ENCODE measurements at regions not wholly inside any gene's neighbourhood (a gene's known extent, or its start where the extent isn't known, plus 50 kb on each side); places are given as distances from the start of the nearest gene placed in this dataset.

DNA sequence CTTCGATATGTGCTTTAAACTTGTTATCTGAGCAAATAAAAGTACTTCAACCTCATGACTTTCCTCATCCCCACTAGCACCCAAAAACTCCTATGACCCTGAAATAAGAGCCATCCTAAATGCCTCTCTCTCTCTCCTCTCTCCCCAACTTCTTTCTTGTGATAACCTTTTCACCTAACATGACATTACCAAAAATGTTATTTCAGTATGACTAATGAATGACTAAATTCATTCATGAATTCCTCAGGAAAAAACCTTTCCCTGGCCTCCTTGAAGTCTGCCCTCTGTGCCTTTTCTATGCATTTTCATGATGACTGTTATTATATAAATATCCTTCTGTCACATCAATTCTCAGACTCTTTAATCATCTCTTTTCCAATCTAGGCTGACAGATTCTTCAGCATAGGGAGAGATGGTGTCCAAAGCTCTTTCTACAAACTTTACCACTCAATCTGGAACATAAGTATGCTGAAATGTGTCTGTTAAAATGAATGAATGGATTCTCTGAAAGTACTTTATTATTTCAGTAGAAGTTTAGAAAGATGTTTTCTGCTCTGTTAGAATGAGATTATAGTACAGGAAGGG lies 114.3 kb upstream of the GGTLC1 start:
- no peak for DNase-seq (ENCODE audit: low read depth)

DNA sequence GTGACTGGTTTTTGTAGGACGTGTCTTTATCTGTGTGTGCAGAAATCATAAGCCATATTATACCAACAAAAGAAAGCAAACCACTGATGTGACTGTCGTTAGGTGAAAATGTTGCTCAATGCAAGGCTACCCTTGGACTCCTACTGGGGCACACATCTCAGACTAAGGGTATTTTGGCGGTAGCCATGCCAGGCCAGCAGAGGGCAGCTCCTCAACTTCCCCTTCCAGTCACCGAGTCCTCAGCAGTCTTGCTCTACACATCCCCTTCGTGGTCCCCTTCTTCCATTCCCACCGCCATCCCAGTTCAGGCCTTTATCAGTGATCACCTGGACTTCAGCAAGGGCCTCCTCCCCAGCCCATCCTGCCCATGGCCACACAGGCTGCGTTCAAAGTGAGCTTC lies 113.7 kb upstream of the GGTLC1 start:
- DNase-seq (ENCODE audit: low read depth): peak; percentile 9

DNA sequence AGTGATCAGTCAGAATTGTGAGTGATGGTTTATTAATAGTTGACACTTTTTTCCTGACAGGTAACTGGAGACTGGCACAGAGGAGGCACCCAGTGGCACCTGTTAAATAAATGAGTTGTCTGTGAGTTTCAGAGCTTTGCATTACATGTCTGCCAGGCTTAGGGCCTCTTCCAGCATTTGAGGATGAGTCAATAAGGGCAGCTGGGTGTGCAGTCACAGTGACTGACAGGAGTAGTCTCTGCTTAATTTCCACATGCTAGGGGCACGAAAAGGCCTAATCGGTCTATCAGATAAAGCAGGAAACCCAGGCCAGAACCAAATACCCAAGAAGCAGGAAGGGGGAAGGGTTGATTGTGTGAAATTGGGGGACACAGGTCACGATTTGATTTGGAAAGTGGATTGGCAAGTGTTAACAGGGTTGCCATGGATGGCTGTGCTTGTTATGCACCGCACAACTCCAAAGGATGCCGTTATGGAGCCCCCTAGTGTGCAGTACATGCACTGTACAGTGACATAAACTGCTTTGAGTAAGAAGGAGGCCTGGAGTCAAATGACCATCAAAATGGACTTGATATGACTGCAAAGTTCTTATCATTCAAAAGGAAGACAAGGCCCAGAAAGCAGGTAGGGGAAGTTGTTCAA lies 111.9 kb upstream of the GGTLC1 start:
- peak; percentile 17 for DNase-seq (ENCODE audit: low read depth)

DNA sequence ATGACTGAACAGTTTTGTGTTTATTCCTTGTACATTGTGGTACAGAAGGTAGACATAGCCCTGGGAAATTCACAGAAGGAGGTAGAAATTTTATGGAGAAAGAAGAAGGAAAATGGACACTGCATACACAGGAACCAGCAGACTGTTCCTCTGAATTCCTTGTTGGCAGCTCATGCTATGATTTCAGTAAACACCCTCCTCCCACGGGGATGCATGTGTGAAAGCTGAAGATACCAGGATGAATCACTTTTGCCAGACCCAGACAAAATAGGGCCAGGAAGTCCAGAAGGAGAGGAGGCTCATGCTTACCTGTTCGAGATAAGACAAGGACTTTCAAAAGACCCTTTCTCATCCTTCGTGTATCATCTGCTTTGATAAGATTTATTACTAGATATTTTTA lies 110.3 kb upstream of the GGTLC1 start:
- DNase-seq (ENCODE audit: low read depth): no peak

DNA sequence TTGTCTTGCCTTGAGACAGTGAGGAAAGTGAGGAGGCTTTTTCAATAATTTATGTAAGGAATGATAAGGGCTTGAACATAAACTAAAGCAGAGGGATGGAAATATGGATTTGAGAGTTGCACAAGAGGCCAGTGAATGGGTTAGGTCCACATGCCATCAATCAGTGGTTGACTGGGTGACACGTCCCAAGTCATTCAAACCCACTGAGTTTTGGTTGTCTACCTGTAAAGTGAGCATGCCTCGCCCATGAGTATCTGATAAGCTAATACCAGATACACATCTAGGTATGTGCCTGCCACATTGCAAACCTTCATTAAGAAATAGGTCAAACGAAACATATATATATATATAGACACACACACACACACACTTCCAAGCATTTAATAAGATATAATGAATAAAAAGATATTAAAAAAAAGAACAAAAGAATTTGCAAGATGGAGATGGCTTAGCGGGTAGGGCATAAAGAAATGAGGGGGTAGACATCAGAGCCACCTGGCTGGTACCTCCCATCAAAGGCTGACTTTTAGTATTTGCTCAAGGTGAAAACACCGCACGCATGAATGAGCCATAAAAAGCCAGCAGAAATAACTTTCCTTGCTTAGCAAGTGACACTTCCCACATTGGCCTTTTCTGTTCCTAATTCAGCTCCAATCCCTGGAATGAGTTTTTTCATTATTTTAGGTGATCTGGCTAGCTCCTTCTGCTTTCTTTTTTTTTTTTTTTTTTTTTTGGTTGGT lies 109.1 kb upstream of the GGTLC1 start:
- DNase-seq (ENCODE audit: low read depth): no peak

DNA sequence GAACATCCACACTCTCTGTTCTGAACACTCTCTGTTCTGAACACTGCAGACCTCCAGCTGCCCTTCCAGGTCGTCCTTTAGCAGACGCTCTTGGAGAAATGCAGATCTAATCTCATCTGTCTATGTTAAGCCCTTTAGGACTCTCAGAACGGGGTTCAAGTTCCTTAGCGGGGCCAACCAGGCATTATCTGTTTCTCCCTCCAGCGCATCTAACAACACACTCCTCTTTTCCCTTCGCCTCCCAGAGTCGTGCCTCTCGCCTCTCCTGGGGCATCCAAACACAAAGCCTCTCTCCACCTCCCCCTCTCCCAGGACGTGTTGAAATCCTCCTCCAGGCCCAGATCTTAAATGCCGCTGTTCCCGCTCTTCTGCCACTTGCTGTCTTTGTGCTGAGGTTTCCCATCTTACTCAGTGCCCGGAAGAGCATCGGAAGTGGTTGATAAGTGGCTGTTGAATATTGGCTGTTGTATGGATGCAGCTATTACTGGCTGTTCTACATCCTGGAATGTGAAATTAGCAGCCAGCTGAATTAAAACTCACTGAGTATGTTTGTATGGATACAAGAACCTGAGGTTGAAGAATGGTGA lies 108.4 kb upstream of the GGTLC1 start:
- DNase-seq (ENCODE audit: low read depth): no peak

DNA sequence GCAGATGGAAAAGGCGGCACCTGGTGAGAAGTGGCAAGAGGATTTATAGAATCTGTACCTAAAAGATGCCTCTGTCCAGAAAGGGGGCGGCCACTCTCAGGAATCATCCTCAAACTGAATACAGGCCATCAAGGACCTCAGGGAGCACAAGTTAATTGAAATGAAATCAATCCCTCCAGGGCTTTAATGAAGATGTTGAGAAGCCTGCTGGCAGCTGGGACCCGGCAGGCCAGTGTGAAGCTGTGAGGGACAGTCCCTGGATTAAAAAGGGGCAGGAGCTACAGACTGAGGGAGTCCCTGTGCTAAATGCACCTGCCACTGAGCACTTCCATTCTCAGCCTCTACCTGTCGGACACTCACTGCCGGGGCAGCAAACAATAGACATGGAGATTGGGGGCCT lies 107.7 kb upstream of the GGTLC1 start:
- DNase-seq (ENCODE audit: low read depth): no peak

DNA sequence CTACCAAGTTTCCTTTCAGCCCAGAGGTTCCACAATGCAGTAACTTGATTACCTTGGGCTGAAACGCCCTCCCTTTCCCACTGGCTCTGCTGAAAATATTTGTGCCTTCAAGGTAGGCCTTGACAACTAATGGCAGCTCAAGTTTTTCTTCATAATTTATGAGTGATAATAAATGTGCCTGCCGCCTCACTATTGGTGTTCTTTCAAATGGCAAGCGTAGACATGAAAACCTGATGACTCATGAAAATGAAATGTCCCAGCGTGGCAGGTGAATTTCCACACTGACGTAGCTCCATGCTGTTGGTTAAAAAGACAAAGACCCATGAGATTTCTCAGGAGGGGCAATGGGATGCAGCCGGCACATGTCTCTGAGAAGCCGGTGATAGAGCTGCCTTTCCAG lies 107.2 kb upstream of the GGTLC1 start:
- no peak for DNase-seq (ENCODE audit: low read depth)

DNA sequence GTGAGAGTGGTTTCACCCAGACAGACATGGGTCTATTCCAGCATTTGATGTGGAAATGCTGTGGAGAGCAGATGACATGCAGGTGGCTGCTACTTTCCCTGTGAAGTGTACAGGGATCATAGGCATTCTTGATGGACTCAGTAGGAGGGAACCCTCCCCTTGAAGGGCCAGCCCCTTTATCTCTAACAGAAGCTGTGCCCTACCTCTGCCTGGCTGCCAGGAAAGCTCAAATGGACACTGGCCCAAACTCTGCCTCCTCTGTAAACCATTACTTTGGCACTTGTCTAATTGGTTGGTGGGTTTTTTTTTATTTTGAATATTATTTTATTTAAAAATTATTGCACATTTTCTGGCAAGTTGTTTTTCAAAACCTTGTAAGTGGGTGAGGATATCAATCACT lies 106.7 kb upstream of the GGTLC1 start:
- DNase-seq (ENCODE audit: low read depth): no peak

DNA sequence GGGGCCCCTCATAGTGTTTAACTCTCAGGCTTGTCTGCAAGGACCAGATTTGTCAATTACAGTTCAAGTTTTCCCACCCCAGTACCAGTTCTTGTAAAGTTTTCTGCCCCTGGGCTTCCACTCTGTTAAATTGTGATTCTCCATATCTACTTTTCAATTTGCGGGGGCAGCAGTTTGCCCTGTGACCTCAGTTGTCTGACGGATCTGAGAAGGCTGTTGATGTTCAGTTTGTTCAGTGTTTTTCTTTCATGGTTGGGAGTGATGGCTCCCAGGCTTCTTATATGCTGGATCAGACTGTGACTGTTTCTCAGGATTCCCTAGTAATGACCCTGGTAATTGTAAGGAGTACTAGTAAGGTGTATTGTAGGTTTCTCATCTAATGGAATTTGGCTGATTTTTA lies 101.0 kb upstream of the GGTLC1 start:
- DNase-seq (ENCODE audit: low read depth): no peak

DNA sequence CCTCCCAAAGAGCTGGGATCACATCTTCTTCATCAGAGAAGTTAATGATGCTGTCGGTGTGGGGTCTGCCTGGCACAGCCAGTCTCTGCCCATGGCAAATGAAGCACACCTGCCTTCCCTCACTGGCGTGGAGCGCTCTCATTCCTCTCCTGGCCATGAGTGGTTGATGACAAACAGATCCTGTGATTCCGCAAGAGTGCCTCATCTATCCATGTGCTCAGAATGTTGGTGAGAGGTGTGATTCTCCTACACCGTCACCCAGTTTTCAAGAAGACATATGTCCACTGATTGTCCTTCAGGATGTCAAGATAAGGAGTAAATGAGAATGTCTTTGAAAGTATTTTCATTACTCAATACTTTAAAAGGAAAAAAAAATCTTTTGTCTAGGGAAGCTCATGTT lies 97.5 kb upstream of the GGTLC1 start:
- DNase-seq (ENCODE audit: low read depth): no peak

DNA sequence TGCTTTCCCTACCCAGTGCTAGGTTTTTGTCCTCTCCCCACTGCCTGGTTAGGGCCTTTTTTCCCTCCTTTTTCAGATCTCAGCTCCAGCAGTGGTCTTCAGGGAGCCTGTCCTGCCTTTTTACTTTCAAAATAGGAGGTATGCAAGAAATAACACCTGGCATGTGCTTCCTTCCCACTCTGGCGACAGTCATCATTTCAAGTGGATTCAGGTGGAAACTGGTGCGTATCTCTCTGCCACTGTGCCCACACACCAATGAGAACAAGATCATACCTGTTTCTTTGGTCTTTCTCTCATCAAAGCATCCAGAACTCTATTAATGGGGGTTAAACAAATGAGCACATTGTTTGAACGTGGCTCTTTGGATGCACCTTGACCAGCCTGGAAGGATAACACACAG lies 95.7 kb upstream of the GGTLC1 start:
- no peak for DNase-seq (ENCODE audit: low read depth)

DNA sequence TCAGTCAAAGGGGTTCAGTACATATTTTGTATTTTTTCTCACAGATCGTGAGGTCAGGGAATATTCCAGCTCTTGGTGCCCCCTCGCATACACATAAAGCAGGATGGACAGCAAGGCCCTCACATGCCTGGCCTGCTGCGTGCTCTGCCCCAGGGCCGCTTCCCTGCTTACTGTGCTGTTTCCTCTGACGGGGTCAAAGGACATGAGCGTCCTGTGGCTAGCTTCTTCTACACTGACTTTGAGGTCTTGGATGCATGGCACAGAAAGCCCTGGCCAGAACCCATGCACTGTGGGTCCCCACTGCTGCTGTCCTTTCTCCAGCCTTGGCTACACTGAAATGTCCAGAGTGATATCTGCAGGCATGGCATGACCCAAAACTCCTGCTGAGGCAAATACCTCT lies 92.5 kb upstream of the GGTLC1 start:
- no peak for DNase-seq (ENCODE audit: low read depth)

DNA sequence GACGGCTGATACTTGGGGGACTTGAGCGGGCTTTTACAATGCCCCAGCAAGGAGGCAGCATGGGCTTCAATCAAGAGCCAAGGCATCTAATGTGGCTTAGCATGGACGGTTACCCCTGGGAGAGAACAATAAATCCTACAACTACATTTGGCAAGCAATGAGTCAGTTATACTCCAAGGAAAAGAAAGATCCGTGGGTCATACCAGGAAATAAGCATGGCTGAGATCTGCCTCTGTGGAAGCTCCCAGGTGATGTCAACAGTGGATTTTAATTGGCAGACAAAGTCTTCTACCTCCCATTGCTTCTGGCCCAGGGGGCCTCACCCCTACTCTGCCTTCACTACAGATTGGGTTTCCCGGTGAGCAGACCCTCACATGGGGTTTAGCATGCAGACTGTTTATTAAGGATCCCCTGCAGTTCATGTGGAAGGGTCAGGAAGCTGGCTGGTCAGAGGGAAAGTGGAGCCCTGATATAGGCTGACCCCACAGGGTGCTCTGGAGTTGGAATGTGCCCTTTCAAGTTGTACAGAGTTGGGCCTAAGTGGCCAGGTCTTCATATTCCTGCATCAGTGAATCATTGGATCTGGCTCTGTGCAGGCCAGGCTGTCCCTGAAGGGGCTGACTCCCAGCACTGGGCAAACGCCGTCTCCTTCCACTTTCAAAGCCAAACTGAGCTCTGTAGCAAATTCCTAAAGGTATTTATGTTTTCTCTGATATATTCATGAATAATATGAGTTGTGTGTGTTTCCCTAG lies 91.3 kb upstream of the GGTLC1 start:
- no peak for DNase-seq (ENCODE audit: low read depth)

DNA sequence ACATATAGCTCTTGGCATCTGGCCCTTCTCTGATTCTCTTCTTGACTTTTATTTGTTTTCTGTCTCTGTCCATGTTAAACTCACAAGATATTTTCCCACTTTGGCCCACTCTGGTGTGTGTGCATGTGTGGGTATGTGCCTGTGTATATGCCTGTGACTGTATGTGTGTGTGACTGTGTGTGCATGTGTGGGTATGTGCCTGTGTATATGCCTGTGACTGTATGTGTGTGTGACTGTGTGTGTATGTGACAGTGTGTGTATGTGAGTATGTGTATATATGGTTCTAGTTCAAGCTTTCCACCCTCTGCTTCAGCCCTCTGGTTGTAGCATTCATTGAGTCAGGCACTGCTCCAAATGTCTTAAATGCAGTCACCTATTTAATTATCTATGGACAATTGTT lies 88.6 kb upstream of the GGTLC1 start:
- no peak for DNase-seq (ENCODE audit: low read depth)

DNA sequence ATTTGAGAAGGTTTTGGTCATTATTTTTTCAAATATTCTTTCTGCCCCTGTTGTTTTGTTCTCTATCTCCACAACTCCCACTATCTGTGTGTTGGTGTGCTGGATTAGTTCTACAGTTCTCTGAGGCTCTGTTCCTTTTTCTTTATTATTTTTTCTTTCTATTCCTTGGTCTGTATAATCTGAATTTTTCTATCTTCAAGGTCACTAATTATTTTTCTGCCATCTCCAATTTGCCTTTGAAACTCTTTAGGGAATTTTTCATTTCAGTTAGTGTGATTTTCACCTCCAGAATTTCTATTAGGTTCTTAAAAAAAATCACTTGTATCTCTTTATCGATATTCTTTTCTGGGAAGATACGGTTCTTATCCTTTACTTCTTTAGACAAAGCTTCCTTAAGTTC lies 82.1 kb upstream of the GGTLC1 start:
- no peak for DNase-seq (ENCODE audit: low read depth)

DNA sequence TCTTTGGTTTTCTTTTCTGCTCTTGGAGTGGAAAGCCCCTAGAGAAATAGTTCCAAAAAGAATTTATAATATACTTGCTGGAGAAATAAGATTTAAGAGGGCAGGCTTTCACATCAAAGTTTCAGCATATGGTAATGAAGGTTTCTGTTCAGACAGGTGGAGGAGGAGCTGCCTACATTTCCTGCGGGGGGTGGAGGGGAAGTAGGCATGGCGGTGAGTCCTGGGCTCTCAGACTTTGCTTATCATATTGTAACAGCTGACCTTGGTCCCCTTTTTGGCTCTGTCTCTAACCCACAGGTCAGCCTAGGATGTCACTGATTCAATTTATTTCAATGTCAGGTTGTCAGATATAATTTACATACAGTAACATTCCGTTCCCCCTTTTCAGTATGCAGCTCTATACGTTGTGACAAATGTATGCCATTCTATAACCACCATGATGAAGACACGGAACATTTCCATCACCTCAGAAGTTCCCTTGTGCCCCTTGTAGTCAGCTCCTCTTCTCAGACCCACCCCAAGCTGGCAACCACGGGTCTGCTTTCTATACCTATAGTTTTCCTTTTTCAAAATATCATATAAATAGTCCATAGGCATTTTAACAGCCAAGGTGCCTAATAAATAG lies 77.6 kb upstream of the GGTLC1 start:
- DNase-seq (ENCODE audit: low read depth): no peak

DNA sequence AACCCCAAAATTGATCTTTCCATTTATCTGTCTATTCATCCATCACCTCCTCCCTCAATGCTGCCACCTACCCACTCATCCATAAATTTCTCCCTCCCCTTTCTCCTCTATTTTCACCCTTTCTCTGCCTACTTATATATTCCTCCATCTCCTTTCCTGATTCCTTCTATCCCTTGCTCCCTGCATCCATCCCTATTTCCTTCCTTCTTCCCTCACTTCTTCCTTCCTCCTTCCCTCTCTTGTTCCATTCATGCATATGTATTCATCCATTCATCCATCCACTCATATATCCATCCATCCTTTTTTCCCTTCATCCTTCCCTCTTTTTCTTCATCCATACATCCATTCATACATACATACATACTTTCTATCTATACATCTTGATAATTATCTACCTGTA lies 76.3 kb upstream of the GGTLC1 start:
- DNase-seq (ENCODE audit: low read depth): no peak

DNA sequence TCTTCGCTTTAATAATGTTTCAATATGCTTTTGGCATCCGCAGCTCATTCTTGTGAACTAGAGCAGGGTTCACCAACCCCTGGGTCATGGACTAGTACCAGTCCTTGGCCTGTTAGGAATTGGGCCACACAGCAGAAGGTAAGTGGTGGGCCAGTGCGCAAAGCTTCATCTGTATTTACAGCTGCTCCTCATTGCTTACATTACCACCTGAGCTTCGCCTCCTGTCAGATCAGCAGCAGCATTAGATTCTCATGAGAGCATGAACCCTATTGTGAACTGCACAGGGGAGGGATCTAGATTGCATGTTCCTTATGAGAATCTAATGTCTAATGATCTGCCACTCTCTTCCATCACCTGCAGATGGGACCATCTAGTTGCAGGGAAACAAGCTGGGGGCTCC lies 75.5 kb upstream of the GGTLC1 start:
- no peak for DNase-seq (ENCODE audit: low read depth)

DNA sequence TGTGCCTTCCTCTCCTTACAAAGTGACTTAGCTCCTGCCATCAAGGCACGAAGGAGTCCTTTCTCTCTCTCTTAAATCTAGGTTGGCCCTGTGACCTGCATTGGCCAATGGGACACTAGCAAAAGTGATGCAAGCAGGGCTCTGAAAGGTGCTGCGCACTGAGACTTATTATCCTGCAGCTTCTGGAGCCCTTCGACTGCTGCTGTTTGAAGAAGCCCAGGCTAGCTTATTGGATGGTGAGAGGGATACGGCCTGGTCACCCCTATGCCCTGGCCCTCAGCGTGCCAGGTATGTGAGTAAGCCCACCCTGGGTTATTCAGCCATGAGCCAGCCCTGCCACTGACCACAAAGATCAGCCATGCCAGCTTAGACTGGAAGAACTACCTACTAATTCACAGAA lies 74.5 kb upstream of the GGTLC1 start:
- DNase-seq (ENCODE audit: low read depth): no peak

DNA sequence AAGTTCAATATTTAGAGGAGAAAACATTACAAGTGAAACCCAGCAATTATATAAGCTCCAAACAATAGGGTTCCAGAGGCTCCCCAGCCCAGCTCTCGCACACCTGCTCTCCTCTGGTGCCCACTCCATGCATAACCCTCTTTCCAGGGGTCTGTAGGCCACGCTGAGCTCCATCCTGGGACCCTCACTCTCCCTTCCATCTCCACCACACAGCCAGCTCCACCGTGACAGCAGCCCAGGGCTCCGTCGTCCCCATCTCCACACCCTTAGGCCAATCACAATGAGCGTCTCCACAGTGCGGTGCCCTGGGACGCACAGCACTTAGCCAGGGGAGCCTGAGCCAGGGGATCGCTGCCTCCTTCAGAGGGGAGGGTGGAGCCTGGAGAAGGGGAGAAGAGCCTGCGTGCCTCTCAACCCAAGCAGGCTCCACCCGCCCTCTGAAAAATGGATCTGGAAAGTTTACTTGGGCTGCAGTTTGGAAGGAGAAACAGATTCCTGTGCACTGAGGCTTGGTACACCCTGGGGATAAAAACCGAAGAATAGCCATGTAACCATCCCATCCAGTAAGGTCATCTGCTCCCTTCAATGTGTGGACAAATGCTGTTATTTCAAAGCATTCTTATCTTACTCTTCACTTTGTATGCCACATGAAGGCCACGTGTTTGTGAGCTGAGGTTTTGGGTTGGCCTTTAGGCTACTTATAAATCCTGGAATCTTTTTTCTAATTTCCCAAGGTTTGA lies 72.4 kb upstream of the GGTLC1 start:
- no peak for DNase-seq (ENCODE audit: low read depth)

DNA sequence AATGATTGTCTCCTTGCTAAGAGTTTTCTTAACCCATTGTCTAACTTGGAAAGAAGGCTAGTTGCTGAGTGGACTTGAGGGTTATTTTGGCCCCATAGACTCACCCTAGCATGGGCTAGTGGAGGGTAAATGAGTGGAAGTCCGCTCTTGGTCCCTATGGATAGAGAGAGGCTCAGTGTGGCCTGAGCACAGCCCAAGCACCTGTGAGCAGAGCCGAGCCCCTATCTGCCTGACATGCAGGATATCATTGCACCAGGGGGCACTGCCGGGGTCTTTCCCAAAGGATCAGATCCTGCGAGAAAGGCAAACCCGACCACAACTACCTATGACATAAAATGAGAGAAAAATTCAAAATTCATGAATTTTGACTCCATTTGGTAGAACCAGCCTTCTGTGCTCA lies 70.6 kb upstream of the GGTLC1 start:
- no peak for DNase-seq (ENCODE audit: low read depth)

Measured in CMK (cell line).